Neural cell (in vitro differentiated cells): ENCODE measurements at regions not wholly inside any gene's neighbourhood (a gene's known extent, or its start where the extent isn't known, plus 50 kb on each side); places are given as distances from the start of the nearest gene placed in this dataset.

Experiments
- H2AFZ ChIP-seq: fragments of 200-600, 300-800 bp; sonication (generic), shearing (Covaris generic); 2 replicates; pipeline ENCODE4 v1.6.0; 2014; ENCODE audit warnings: low read depth, mild to moderate bottlenecking, antibody characterized with exemption, low read length, moderate library complexity
- H3F3A ChIP-seq: fragments of 200-600 bp; shearing (Covaris generic); 2 replicates; pipeline ENCODE4 v1.6.1; 2016; ENCODE audit warnings: mild to moderate bottlenecking, moderate library complexity, mixed read lengths, antibody characterized with exemption, low read length; ENCODE audit not compliant: insufficient read depth, poor library complexity, severe bottlenecking
- H3K27ac ChIP-seq: fragments of 200-600, 300-800 bp; sonication (generic), shearing (Covaris generic); 2 replicates; pipeline ENCODE4 v1.5.1; 2014; ENCODE audit warnings: mild to moderate bottlenecking, low read length, moderate library complexity
- H3K27me3 ChIP-seq: fragments of 300-800, 200-600 bp; sonication (generic), shearing (Covaris generic); 2 replicates; pipeline ENCODE4 v1.6.0; 2014; ENCODE audit warnings: mild to moderate bottlenecking, low read depth, low read length, moderate library complexity; ENCODE audit not compliant: insufficient read depth
- H3K36me3 ChIP-seq: fragments of 300-800, 200-600 bp; sonication (generic), shearing (Covaris generic); 2 replicates; pipeline ENCODE4 v1.5.1; 2014; ENCODE audit warnings: mild to moderate bottlenecking, antibody characterized with exemption, low read length, moderate library complexity; ENCODE audit not compliant: insufficient read depth
- H3K4me2 ChIP-seq: fragments of 300-800, 200-600 bp; sonication (generic), shearing (Covaris generic); 2 replicates; pipeline ENCODE4 v1.6.0; 2014; ENCODE audit warnings: mild to moderate bottlenecking, low read length
- H3K4me3 ChIP-seq: fragments of 300-800, 200-600 bp; sonication (generic), shearing (Covaris generic); 2 replicates; pipeline ENCODE4 v1.5.1; 2014; ENCODE audit warnings: mild to moderate bottlenecking, low read length, moderate library complexity
- H3K79me2 ChIP-seq: fragments of 200-600 bp; shearing (Covaris generic); replicated peaks from 2 replicates; pipeline ENCODE4 v1.6.0; 2014; ENCODE audit warnings: mild to moderate bottlenecking, low read length, moderate library complexity; ENCODE audit not compliant: insufficient read depth
- H3K9ac ChIP-seq: fragments of 300-800, 200-600 bp; sonication (generic), shearing (Covaris generic); 2 replicates; pipeline ENCODE4 v1.6.1; 2016; ENCODE audit warnings: mild to moderate bottlenecking, low read length, mixed read lengths
- H3K9me2 ChIP-seq: fragments of 200-600 bp; shearing (Covaris generic); 2 replicates; pipeline ENCODE4 v1.6.1; 2016; ENCODE audit warnings: mild to moderate bottlenecking, low read length, mixed read lengths; ENCODE audit not compliant: insufficient read depth
- H3K9me3 ChIP-seq: fragments of 200-600, 300-800 bp; sonication (generic), shearing (Covaris generic); 2 replicates; pipeline ENCODE4 v1.6.1; 2016; ENCODE audit warnings: mild to moderate bottlenecking, mixed run types, low read length, moderate library complexity, mixed read lengths
- H4K20me1 ChIP-seq: fragments of 200-600 bp; shearing (Covaris generic); 2 replicates; pipeline ENCODE4 v1.6.1; 2016; ENCODE audit warnings: mild to moderate bottlenecking, mixed run types; ENCODE audit not compliant: insufficient read depth
- EP300 ChIP-seq: fragments of 450-650 bp; conservative IDR thresholded peaks from 2 replicates; pipeline ENCODE4 v1.6.1; 2014; ENCODE audit warnings: antibody characterized with exemption, mild to moderate bottlenecking, moderate library complexity; ENCODE audit not compliant: poor library complexity, severe bottlenecking
- EZH2 ChIP-seq: fragments of 200-600, 300-800 bp; shearing (Covaris generic), sonication (generic); IDR thresholded peaks from 2 replicates; pipeline ENCODE4 v1.6.1; 2014; ENCODE audit warnings: antibody characterized with exemption, low read length, borderline replicate concordance, mild to moderate bottlenecking; ENCODE audit not compliant: insufficient read depth, poor library complexity, severe bottlenecking
- MXI1 ChIP-seq: fragments of 450-650 bp; conservative IDR thresholded peaks from 2 replicates; pipeline ENCODE4 v1.6.1; 2014; ENCODE audit warnings: antibody characterized with exemption, mild to moderate bottlenecking; ENCODE audit not compliant: poor library complexity, severe bottlenecking
- POLR2AphosphoS5 ChIP-seq: IDR thresholded peaks from 2 replicates; pipeline ENCODE4 v1.6.1; 2012
- RAD21 ChIP-seq: fragments of 450-650 bp; conservative IDR thresholded peaks from 2 replicates; pipeline ENCODE4 v1.6.1; 2014; ENCODE audit warnings: antibody characterized with exemption, mild to moderate bottlenecking, moderate library complexity
- SMC3 ChIP-seq: fragments of 450-650 bp; conservative IDR thresholded peaks from 2 replicates; pipeline ENCODE4 v1.6.1; 2014; ENCODE audit warnings: antibody characterized with exemption, mild to moderate bottlenecking, moderate library complexity; ENCODE audit not compliant: poor library complexity
- TAF1 ChIP-seq: IDR thresholded peaks from 2 replicates; pipeline ENCODE4 v1.6.1; 2012; ENCODE audit warnings: low read depth
- TF ChIP-seq, protein P1 (sequence below): IDR thresholded peaks from 2 replicates; pipeline ENCODE4 v1.6.1; 2012; ENCODE audit warnings: borderline replicate concordance
- TF ChIP-seq, protein P2 (sequence below): fragments of 450-650 bp; IDR thresholded peaks from 2 replicates; pipeline ENCODE4 v1.5.1; 2014; ENCODE audit warnings: antibody characterized with exemption, mild to moderate bottlenecking, moderate library complexity; ENCODE audit not compliant: poor library complexity, severe bottlenecking

DNA sequence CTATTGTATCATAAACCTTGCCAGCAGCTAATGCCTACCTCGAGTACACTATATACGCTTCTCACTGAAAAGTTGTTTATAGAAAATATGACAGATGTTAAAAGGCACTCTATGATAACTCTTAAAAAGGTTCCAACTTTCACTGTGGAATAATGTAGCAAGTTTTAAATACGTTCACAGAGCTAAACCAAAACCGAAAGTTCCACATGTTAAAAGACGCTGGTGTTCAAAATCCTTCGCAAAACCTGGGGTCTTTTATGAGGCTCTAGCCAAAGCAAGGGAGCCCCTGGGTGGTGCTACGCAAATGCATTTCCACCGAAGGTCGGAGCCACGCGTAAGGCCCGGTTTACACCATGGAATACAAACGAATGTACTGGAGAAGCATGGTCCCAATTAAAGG is 103.7 kb upstream of the TENM3 start (continued):
- TF ChIP-seq, protein P1, sequence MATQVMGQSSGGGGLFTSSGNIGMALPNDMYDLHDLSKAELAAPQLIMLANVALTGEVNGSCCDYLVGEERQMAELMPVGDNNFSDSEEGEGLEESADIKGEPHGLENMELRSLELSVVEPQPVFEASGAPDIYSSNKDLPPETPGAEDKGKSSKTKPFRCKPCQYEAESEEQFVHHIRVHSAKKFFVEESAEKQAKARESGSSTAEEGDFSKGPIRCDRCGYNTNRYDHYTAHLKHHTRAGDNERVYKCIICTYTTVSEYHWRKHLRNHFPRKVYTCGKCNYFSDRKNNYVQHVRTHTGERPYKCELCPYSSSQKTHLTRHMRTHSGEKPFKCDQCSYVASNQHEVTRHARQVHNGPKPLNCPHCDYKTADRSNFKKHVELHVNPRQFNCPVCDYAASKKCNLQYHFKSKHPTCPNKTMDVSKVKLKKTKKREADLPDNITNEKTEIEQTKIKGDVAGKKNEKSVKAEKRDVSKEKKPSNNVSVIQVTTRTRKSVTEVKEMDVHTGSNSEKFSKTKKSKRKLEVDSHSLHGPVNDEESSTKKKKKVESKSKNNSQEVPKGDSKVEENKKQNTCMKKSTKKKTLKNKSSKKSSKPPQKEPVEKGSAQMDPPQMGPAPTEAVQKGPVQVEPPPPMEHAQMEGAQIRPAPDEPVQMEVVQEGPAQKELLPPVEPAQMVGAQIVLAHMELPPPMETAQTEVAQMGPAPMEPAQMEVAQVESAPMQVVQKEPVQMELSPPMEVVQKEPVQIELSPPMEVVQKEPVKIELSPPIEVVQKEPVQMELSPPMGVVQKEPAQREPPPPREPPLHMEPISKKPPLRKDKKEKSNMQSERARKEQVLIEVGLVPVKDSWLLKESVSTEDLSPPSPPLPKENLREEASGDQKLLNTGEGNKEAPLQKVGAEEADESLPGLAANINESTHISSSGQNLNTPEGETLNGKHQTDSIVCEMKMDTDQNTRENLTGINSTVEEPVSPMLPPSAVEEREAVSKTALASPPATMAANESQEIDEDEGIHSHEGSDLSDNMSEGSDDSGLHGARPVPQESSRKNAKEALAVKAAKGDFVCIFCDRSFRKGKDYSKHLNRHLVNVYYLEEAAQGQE = no peak

DNA sequence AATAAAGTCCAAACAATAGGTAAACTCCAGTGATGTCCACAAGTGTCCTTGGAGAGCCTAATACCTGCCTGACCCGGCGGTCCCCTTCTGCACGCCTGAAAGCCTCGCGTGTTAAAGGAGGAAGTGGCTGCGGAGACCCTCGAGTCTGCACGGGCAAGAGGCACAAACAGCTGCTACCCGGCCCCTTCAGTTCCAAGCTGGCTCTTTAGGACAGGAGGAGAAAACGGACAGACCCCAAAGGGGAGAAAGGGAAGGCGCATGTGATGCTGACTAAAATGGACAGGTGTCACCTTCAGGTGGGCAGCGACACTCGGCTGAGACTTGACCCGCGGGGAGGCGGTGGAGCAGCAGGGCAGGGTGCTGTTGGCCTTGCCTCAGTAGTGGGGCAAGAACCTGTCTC is 102.7 kb upstream of the TENM3 start:
- Histone ChIP-seq H3K4me2 (no peak overlapping the region), H3K36me3 (no peaks in the 10 kb centered on the region), H4K20me1 (no peaks in the 10 kb centered on the region), H3K4me3 (no peak overlapping the region), H3K9ac (no peak overlapping the region), H2AFZ (no peak overlapping the region), H3K79me2 (no peaks in the 10 kb centered on the region), H3K27me3 (peaks cover 35% of the 10 kb centered on the region), H3F3A (no peaks in the 10 kb centered on the region), H3K9me3 (no peaks in the 10 kb centered on the region), H3K27ac (no peak overlapping the region), H3K9me2 (no peaks in the 10 kb centered on the region)
- TF ChIP-seq EP300 (no peak), EZH2 (no peak), RAD21 (no peak), POLR2AphosphoS5 (no peak), TAF1 (no peak), SMC3 (no peak), MXI1 (no peak)
- TF ChIP-seq, protein P1 = no peak
- TF ChIP-seq, protein P2, sequence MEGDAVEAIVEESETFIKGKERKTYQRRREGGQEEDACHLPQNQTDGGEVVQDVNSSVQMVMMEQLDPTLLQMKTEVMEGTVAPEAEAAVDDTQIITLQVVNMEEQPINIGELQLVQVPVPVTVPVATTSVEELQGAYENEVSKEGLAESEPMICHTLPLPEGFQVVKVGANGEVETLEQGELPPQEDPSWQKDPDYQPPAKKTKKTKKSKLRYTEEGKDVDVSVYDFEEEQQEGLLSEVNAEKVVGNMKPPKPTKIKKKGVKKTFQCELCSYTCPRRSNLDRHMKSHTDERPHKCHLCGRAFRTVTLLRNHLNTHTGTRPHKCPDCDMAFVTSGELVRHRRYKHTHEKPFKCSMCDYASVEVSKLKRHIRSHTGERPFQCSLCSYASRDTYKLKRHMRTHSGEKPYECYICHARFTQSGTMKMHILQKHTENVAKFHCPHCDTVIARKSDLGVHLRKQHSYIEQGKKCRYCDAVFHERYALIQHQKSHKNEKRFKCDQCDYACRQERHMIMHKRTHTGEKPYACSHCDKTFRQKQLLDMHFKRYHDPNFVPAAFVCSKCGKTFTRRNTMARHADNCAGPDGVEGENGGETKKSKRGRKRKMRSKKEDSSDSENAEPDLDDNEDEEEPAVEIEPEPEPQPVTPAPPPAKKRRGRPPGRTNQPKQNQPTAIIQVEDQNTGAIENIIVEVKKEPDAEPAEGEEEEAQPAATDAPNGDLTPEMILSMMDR = no peak
